ENCODE measurements at regions not wholly inside any gene's neighbourhood (a gene's known extent, or its start where the extent isn't known, plus 50 kb on each side); places are given as distances from the start of the nearest gene placed in this dataset.

DNA sequence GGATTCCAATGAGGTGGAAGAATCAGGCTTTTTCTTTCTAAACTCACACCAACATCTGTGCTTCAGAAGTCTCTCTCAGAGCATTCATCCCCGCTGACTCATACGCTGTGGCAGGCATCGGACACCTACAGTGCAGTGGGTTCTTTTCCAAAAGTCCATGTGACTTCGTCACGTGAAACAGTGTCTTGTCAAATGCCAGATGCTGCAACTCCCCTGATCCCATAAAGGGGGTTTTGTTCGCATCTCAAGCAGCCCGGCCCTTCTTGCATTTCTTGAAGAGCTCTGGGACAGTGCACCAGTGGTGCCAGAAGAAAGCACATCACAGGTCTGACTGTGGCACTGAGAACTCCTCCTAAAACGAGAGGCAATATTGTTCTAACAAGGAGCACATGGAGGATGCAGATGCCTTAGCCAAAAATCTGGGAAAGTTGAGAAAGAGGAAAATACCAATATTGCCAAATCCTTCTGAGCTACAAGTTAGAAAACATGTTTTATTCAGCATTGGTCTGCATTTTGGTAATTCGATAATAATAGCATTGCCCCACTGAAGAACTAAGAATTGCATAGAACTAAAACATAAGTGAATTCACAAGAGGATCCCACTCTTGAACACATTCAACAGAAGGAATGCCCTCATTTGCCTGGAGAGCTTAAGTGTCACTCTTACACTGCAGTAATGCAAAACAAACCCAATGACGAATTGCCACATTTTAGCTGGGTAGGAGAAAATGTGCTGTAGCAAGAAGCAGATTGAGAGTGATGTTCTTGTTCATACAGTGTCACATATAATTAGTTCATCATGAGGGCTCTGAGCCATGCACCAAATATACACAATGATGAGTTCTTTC is 204.4 kb downstream of the CXCL12 start:
- H3K4me1 ChIP-seq (ENCODE audit: control insufficient read depth in 2 of 2, insufficient read depth in 2 of 2, low read length in 2 of 2), result no peaks in the 10 kb centered on the region
- no peaks in the 10 kb centered on the region for H3K27me3 ChIP-seq (ENCODE audit: control insufficient read depth in 2 of 2, insufficient read depth in 2 of 2, low read length in 2 of 2)
- no peaks in the 10 kb centered on the region for H3K9me3 ChIP-seq (ENCODE audit: control insufficient read depth in 2 of 2, low read length in 2 of 2)
- no peak overlapping the region for H3K27ac ChIP-seq (ENCODE audit: low read depth in 2 of 2, low read length in 2 of 2)
- H3K36me3 ChIP-seq (ENCODE audit: control insufficient read depth in 2 of 2, insufficient read depth in 2 of 2, low read length in 2 of 2), result no peaks in the 10 kb centered on the region
- H3K9ac ChIP-seq (ENCODE audit: low read depth in 1 of 2, low read length in 2 of 2), result no peak overlapping the region
- no peak overlapping the region for H3K4me3 ChIP-seq (ENCODE audit: low read length in 2 of 2)

DNA sequence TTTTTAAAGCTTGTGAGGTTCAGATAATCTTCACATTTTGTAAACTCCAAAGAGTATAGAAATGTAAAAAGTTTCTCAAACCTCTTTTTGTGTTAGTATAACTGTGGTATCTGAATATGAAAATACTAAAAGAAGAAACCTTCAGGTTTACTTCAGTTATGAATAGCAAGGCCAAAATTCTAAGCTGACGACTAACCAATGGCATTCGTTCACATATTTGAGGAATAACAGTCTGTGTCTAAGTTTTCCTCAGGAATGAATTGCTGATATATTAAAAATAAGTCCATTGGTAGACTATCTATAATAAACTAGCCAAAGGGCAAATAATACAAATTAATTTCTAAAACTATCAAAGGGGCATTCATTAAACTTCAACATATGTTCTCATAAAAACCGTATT is 206.0 kb downstream of the CXCL12 start:
- no peak overlapping the region for H3K4me3 ChIP-seq (ENCODE audit: low read length in 2 of 2)
- H3K27me3 ChIP-seq (ENCODE audit: control insufficient read depth in 2 of 2, insufficient read depth in 2 of 2, low read length in 2 of 2), result no peaks in the 10 kb centered on the region
- H3K4me1 ChIP-seq (ENCODE audit: control insufficient read depth in 2 of 2, insufficient read depth in 2 of 2, low read length in 2 of 2), result no peaks in the 10 kb centered on the region
- no peak overlapping the region for H3K27ac ChIP-seq (ENCODE audit: low read depth in 2 of 2, low read length in 2 of 2)
- no peak overlapping the region for H3K9ac ChIP-seq (ENCODE audit: low read depth in 1 of 2, low read length in 2 of 2)
- H3K36me3 ChIP-seq (ENCODE audit: control insufficient read depth in 2 of 2, insufficient read depth in 2 of 2, low read length in 2 of 2), result no peaks in the 10 kb centered on the region
- no peaks in the 10 kb centered on the region for H3K9me3 ChIP-seq (ENCODE audit: control insufficient read depth in 2 of 2, low read length in 2 of 2)

DNA sequence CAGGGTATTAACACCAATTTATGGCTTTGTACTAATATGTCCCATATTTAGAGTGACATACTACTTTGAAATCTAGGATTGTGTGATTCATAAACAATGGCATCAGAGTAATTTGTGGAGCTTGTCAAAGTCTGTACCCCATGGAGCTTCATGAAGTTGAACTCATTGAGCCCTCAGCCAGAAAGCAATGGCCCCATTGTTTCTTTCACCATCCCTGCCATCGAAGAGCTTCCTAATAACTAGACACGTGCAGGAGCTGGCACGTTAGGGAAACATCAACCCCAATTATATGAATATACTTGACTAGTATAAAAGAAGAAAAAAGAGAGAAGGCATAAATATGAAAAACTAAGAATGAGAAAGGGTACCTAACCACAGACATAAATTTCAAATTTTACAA is 206.6 kb downstream of the CXCL12 start:
- H3K9me3 ChIP-seq (ENCODE audit: control insufficient read depth in 2 of 2, low read length in 2 of 2), result no peaks in the 10 kb centered on the region
- no peak overlapping the region for H3K4me3 ChIP-seq (ENCODE audit: low read length in 2 of 2)
- H3K4me1 ChIP-seq (ENCODE audit: control insufficient read depth in 2 of 2, insufficient read depth in 2 of 2, low read length in 2 of 2), result no peaks in the 10 kb centered on the region
- H3K9ac ChIP-seq (ENCODE audit: low read depth in 1 of 2, low read length in 2 of 2), result no peak overlapping the region
- no peaks in the 10 kb centered on the region for H3K27me3 ChIP-seq (ENCODE audit: control insufficient read depth in 2 of 2, insufficient read depth in 2 of 2, low read length in 2 of 2)
- no peak overlapping the region for H3K27ac ChIP-seq (ENCODE audit: low read depth in 2 of 2, low read length in 2 of 2)
- no peaks in the 10 kb centered on the region for H3K36me3 ChIP-seq (ENCODE audit: control insufficient read depth in 2 of 2, insufficient read depth in 2 of 2, low read length in 2 of 2)

DNA sequence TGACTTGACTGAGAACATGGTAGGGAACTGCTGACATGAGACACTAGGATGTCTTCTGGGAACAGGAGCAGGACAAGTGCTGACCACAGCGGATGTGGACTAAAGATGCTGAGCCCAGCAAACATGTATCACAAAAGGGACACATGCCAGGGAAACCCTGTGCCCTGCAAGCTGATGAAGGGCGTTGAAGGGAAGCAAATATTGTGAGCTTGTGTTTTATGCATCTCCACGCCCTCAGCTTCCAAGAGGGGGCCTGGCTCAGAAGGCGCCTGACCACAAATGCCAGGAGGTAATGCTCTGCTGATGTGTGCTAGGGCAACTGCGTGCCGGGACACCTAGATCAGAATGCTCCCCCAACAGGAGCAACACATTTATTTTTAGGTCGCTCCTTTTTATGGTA is 207.3 kb downstream of the CXCL12 start:
- Histone ChIP-seq H3K9ac (ENCODE audit: low read depth in 1 of 2, low read length in 2 of 2) (no peak overlapping the region), H3K4me1 (ENCODE audit: control insufficient read depth in 2 of 2, insufficient read depth in 2 of 2, low read length in 2 of 2) (no peaks in the 10 kb centered on the region), H3K27me3 (ENCODE audit: control insufficient read depth in 2 of 2, insufficient read depth in 2 of 2, low read length in 2 of 2) (no peaks in the 10 kb centered on the region), H3K27ac (ENCODE audit: low read depth in 2 of 2, low read length in 2 of 2) (no peak overlapping the region), H3K9me3 (ENCODE audit: control insufficient read depth in 2 of 2, low read length in 2 of 2) (no peaks in the 10 kb centered on the region), H3K4me3 (ENCODE audit: low read length in 2 of 2) (no peak overlapping the region), H3K36me3 (ENCODE audit: control insufficient read depth in 2 of 2, insufficient read depth in 2 of 2, low read length in 2 of 2) (no peaks in the 10 kb centered on the region)

DNA sequence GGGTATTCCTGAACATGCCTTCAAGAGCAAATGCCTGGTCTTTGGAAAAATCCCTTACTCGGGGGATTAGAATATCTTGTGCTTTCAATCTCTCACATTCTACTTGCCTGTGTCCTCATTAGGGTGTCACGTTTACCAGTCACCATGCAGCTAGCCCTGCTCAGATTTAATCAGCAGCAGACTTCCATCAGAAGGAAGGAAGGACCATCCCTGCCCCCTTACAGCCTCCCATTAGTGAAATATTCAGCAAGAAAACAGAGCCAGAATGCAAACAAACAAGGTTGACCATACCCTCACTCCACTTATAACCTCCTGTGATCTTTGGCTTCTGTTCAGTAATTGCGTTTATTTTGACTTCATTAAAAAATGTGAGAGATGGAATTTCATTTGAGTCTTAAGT is 208.6 kb downstream of the CXCL12 start:
- Histone ChIP-seq H3K4me1 (ENCODE audit: control insufficient read depth in 2 of 2, insufficient read depth in 2 of 2, low read length in 2 of 2) (no peaks in the 10 kb centered on the region), H3K9ac (ENCODE audit: low read depth in 1 of 2, low read length in 2 of 2) (no peak overlapping the region), H3K27ac (ENCODE audit: low read depth in 2 of 2, low read length in 2 of 2) (no peak overlapping the region), H3K4me3 (ENCODE audit: low read length in 2 of 2) (no peak overlapping the region), H3K9me3 (ENCODE audit: control insufficient read depth in 2 of 2, low read length in 2 of 2) (no peaks in the 10 kb centered on the region), H3K36me3 (ENCODE audit: control insufficient read depth in 2 of 2, insufficient read depth in 2 of 2, low read length in 2 of 2) (no peaks in the 10 kb centered on the region), H3K27me3 (ENCODE audit: control insufficient read depth in 2 of 2, insufficient read depth in 2 of 2, low read length in 2 of 2) (no peaks in the 10 kb centered on the region)

DNA sequence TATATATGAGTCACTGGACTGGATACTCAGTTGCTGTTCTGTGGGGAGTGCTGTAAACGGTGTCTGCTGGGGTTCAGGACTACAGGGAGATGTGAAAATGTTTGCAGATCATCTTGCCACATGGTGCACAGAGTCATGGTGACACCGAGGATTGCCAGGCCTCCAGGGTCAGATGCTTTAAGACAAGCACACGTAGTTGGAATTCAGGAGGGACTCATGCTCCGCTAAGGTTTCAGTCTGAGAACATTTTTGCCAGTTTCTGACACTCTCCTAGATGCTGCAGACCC is 211.3 kb downstream of the CXCL12 start:
- Histone ChIP-seq H3K9ac (ENCODE audit: low read depth in 1 of 2, low read length in 2 of 2) (no peak overlapping the region), H3K4me1 (ENCODE audit: control insufficient read depth in 2 of 2, insufficient read depth in 2 of 2, low read length in 2 of 2) (no peaks in the 10 kb centered on the region), H3K36me3 (ENCODE audit: control insufficient read depth in 2 of 2, insufficient read depth in 2 of 2, low read length in 2 of 2) (no peaks in the 10 kb centered on the region), H3K27me3 (ENCODE audit: control insufficient read depth in 2 of 2, insufficient read depth in 2 of 2, low read length in 2 of 2) (no peaks in the 10 kb centered on the region), H3K27ac (ENCODE audit: low read depth in 2 of 2, low read length in 2 of 2) (no peak overlapping the region), H3K4me3 (ENCODE audit: low read length in 2 of 2) (no peak overlapping the region), H3K9me3 (ENCODE audit: control insufficient read depth in 2 of 2, low read length in 2 of 2) (no peaks in the 10 kb centered on the region)

DNA sequence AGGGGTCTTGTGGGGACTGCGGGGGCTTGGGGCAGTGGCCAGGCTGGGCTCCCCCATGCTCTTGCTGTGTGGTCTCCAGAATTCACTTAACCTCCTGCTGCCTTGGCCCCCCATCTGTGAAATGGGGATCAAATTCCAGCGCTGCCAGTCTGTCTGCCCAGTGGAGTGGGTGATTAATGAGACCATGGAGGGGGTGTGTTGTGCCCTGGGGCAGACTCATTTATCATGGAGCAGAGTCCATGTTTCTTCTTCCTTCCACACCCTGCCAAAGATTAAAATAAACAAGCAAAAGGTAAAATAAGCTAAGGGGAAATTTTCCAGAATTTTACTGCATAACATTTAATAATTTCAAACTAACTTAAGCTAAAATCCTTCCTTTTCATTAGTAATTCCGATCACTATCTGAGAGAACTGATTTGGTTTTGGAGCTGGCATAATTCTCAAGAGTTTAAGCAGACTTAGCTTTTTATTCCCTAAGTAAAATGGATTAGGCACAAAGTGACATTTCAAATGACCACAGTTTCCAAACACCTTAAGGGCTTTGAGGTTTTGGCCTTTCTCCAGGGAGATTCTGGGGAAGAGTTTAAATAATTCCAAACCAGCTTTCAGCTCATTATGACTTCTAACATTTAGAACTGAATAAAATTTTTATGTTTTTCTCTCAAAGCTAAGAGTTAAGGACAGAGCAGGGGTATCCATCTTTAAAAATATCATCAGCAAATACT is 211.9 kb downstream of the CXCL12 start:
- no peak overlapping the region for H3K4me3 ChIP-seq (ENCODE audit: low read length in 2 of 2)
- H3K9me3 ChIP-seq (ENCODE audit: control insufficient read depth in 2 of 2, low read length in 2 of 2), result no peaks in the 10 kb centered on the region
- H3K9ac ChIP-seq (ENCODE audit: low read depth in 1 of 2, low read length in 2 of 2), result no peak overlapping the region
- H3K27me3 ChIP-seq (ENCODE audit: control insufficient read depth in 2 of 2, insufficient read depth in 2 of 2, low read length in 2 of 2), result no peaks in the 10 kb centered on the region
- no peak overlapping the region for H3K27ac ChIP-seq (ENCODE audit: low read depth in 2 of 2, low read length in 2 of 2)
- no peaks in the 10 kb centered on the region for H3K4me1 ChIP-seq (ENCODE audit: control insufficient read depth in 2 of 2, insufficient read depth in 2 of 2, low read length in 2 of 2)
- no peaks in the 10 kb centered on the region for H3K36me3 ChIP-seq (ENCODE audit: control insufficient read depth in 2 of 2, insufficient read depth in 2 of 2, low read length in 2 of 2)

DNA sequence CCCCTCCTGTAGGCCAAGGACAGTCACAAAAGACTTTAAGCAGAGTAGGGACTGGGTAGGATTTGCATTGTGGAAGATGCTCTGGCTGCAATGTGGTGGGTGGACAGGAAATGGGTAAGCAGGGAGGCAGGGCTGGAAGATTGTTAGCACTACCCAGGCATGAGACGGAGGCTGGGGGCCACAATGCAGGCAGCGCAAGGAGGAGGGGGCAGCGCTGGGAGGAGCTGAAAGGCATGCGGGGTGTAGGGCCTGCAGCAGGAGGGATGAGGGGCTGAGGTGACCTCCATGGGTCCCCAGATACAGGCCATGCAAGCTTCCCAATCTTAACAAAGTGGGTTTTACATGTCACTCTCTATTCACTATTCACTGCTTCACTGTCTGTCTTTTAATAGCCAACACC is 213.1 kb downstream of the CXCL12 start:
- Histone ChIP-seq H3K4me1 (ENCODE audit: control insufficient read depth in 2 of 2, insufficient read depth in 2 of 2, low read length in 2 of 2) (no peaks in the 10 kb centered on the region), H3K36me3 (ENCODE audit: control insufficient read depth in 2 of 2, insufficient read depth in 2 of 2, low read length in 2 of 2) (no peaks in the 10 kb centered on the region), H3K27me3 (ENCODE audit: control insufficient read depth in 2 of 2, insufficient read depth in 2 of 2, low read length in 2 of 2) (no peaks in the 10 kb centered on the region), H3K27ac (ENCODE audit: low read depth in 2 of 2, low read length in 2 of 2) (no peak overlapping the region), H3K9ac (ENCODE audit: low read depth in 1 of 2, low read length in 2 of 2) (no peak overlapping the region), H3K4me3 (ENCODE audit: low read length in 2 of 2) (no peak overlapping the region), H3K9me3 (ENCODE audit: control insufficient read depth in 2 of 2, low read length in 2 of 2) (no peaks in the 10 kb centered on the region)

DNA sequence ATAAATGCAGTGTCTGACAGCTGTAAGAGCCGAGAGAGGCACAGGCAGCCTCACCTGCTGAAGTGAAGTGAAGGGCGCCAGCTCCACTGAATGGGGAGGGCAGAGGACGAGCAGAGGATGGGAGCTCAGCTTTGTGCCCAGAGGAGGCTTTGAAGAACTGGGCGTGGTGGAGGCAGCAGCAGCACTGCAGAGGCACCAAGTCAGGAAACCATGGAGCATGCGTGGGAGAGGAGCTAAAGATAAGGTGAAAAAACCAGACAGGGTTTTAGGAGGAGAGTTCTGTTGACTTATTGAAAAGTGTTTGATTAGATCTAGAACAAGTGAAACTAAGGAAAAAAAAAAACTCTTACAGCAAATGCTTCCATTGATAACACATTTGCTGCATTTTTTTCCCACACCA is 216.4 kb downstream of the CXCL12 start:
- Histone ChIP-seq H3K27me3 (ENCODE audit: control insufficient read depth in 2 of 2, insufficient read depth in 2 of 2, low read length in 2 of 2) (no peaks in the 10 kb centered on the region), H3K9ac (ENCODE audit: low read depth in 1 of 2, low read length in 2 of 2) (no peak overlapping the region), H3K9me3 (ENCODE audit: control insufficient read depth in 2 of 2, low read length in 2 of 2) (no peaks in the 10 kb centered on the region), H3K27ac (ENCODE audit: low read depth in 2 of 2, low read length in 2 of 2) (no peak overlapping the region), H3K36me3 (ENCODE audit: control insufficient read depth in 2 of 2, insufficient read depth in 2 of 2, low read length in 2 of 2) (no peaks in the 10 kb centered on the region), H3K4me1 (ENCODE audit: control insufficient read depth in 2 of 2, insufficient read depth in 2 of 2, low read length in 2 of 2) (no peaks in the 10 kb centered on the region), H3K4me3 (ENCODE audit: low read length in 2 of 2) (no peak overlapping the region)

DNA sequence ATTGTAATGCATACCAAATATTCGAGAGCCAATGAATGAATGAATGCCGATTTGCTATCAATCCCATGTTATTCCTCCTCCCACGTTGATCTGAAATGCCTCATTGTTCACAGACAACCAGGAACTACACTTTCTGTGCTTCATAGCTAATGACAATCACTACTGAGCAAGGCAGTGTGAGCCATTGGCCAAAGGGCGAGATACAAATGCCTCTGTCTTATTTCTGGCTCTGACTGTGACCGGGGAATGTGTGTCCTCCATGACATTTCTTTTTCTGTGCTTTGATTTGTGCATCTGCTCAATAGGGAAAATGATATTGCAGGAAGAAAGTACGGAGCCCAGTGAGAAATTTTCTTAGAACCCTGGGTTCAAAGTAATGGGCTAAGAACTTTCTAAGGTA is 217.1 kb downstream of the CXCL12 start:
- Histone ChIP-seq H3K9ac (ENCODE audit: low read depth in 1 of 2, low read length in 2 of 2) (no peak overlapping the region), H3K4me3 (ENCODE audit: low read length in 2 of 2) (no peak overlapping the region), H3K27me3 (ENCODE audit: control insufficient read depth in 2 of 2, insufficient read depth in 2 of 2, low read length in 2 of 2) (no peaks in the 10 kb centered on the region), H3K27ac (ENCODE audit: low read depth in 2 of 2, low read length in 2 of 2) (no peak overlapping the region), H3K9me3 (ENCODE audit: control insufficient read depth in 2 of 2, low read length in 2 of 2) (no peaks in the 10 kb centered on the region), H3K36me3 (ENCODE audit: control insufficient read depth in 2 of 2, insufficient read depth in 2 of 2, low read length in 2 of 2) (no peaks in the 10 kb centered on the region), H3K4me1 (ENCODE audit: control insufficient read depth in 2 of 2, insufficient read depth in 2 of 2, low read length in 2 of 2) (no peaks in the 10 kb centered on the region)

Measured in mucosa of rectum (tissue), 2 donors.